NCI-H1694 (cell line): ENCODE measurements at regions not wholly inside any gene's neighbourhood (a gene's known extent, or its start where the extent isn't known, plus 50 kb on each side); places are given as distances from the start of the nearest gene placed in this dataset.
"Not testable (repeated sequence)": the region's sequence is repeated elsewhere in the genome, so short reads cannot be mapped to it uniquely, and the experiment has no call there.

ENCODE experiments used
- DNase-seq: peaks from one replicate; lab custom pipeline; 2025; lab: John Stamatoyannopoulos, UW

DNA sequence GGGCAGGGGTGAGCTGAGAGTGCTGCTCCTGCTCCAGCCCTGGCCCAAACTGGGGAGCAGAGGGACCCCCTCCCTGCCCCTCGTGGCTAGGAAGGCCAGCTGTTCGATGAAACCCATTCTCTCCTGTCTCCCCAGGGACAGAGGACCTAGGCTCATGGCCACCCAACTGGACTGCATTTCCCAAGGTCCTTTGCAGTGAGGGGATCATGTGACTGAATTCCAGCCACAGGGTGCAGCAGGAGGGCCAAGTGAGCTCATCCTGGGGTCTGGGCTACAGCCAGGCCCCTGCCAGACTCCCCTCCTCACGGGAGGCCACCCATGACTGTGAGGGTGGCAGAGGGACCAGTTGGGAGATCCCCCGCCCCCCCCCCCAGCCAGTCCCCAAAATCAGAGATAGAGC lies 777.6 kb downstream of the TBC1D22A start:
- no peak for DNase-seq

DNA sequence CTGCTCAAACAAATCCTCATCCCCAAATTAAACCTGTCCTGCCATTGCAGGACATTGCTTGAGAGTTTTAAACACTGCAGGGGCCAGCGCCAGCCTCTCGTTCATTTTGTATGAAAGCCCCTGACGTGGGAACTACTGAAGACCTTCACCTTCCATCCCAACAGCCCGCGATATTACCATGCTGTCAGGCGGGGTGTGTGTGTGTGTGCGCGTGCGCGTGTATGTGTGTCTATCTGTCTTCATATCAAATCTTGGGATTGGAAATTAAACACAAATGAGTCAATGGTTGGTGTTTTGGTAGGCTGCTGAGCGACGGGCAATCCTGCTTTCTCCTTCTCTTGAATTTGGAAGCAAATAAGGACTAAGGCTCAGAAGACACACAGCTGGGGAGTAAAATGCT lies 776.9 kb downstream of the TBC1D22A start:
- DNase-seq, result no peak

DNA sequence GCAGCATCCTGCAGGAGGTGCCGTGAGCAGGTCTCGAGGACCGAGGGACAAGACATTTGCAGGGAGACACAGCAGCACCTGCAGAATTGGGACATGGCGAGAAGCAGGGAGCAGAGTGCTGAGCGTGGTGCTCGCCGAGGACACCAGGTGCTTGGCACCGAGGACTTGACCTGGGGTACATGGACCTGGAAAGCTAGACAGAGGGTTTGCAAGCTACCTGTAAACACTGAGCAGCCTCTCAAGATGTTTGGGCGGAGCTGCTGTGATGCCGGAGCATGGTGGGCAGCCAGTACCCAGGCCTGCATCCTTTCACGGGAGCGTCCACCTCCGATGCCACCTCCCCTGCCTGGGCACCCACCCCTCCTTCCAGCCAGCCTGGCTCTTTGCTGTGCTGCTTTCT lies 773.2 kb downstream of the TBC1D22A start:
- DNase-seq, result no peak

DNA sequence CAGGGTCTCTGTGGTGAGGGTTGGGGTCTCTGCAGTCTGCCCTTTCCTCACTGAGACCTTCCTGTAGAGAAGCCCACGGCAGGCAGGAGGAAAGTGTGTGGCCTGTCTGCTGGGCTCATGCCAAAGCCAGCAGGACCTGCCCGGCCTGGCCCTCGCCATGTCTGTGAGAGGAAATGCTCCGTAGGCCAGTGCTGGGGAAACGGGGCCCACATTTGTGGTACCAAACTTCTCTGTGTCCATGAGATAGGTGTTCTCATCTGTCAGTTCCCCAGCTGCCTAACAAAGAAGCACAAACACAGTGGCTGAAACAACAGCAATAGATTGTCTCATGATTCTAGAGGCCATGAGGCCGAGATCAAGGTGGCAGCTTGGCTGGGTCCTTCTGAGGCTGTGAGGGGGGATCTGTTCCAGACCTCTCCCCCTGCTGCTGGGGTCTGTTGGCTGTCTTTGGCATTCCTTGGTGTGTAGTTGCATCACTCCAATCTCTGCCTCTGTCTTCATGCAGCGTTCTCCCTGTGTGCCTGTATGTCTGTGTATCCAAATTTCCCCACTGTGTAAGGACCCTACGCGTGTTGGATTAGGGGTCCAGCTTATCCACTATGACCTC lies 772.5 kb downstream of the TBC1D22A start:
- no peak for DNase-seq

DNA sequence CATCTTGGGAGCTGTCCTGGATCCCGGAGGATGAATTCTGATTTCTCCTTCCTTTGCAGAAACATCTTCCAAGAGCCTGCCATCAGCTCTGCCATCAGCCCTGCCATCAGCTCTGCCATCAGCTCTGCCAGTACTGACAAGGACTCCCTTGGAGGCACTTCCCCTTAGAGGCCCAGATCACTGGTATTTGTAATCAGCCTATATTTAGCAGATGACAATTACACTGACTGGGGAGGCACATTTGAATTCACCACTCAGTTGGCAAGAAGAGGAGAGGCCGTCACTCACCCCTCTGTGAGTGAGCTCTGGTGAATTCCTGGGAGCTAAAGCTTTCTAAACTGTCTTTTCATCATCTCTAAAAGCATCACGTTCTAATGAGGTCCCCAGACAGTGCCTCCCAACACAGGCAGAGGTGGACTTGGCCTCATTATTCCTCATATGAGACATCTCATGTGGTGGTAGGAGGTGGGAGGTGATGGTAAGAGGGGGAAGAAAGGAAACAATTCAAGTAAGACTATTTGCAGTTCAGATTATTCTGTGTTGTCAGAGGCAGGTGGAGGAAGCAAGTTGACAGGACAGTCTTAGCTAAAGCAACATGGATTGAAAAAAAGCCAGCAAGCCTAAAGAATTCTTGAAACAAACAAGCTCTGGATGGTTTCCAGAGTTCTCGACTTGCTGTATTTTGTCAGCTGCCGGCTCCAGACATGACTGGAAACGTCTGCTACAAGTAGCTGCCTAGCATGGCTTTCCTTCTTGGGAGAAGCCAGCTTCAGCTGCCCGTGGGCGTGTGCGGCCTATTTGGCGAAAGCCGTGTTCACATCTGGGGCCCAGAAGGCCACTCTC lies 771.7 kb downstream of the TBC1D22A start:
- DNase-seq, result no peak

- DNase-seq, result no peak
Measured at GRCh38 chr22:47517062-47517461, 754.6 kb downstream of the TBC1D22A start.

DNA sequence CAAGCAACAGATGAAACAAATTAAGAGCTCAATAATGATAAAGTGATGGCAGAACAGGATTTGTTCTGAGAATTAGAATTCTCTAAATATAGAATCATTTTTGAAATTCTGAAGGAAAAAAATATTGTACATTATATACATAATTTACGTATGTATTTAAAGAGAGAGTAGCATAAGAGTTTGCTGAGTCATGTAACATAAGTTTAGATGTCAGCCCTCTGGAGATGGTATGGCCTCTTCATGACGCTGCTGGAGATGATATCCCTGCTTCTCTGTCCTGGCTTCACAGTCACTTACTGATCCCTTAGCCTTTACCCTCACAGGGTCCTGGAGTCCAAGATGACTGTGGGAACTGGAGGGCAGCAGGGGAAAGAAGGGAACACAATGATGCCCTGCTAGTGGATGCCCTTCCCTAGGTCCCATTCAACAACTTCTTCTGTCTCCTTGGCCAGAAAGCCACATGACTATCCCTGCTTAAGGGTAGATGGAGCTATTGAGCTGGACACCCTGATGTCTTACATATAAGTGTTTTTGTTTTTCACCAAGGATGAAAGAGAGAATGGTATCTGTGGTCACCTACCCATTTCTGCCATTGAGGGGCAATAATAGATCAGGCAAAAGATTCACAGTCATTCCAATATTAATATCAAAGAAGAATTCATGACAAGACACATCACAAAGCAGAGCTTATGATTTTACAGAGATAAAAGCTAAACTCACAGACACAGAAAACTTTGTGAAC lies 753.1 kb downstream of the TBC1D22A start:
- no peak for DNase-seq

DNA sequence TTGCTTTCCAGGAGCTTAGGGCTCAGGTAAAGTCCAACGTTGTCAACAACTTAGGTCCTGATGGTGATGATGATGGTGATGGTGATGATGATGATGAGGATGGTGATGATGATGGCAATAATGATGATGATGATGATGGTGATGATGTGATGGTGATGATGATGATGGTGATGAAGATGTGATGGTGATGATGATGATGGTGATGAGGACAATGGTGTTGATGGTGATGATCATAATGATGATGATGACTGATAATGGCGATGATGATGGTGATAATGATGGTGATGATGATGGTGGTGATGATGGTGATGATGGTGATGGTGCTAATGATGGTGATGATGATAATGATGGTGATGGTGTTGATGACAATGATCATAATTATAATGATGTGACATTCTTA lies 750.2 kb downstream of the TBC1D22A start:
- DNase-seq, result no peak

DNA sequence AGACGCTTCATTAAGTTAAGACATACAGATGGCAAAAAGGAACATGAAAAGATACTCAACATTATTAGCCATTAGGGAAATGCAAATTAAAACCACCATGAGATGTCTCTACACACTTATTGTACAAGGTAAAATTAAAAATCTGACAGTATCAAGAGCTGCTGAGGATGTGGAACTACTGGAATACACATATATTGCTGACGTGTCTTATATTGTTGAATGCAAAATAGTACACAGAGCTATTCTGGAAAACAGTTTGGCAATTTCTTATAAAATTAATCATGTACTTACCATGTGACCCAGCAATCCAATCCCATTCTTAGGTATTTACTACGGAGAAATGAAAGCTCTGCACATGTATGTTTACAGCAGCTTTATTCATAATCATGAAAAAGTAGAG lies 742.5 kb downstream of the TBC1D22A start:
- no peak for DNase-seq

GRCh38 chr22:47498969-47499495 lies 736.6 kb downstream of the TBC1D22A start:
- no peak for DNase-seq

GRCh38 chr22:47497666-47498065 lies 735.2 kb downstream of the TBC1D22A start:
- no peak for DNase-seq

GRCh38 chr22:47495110-47495509 lies 732.7 kb downstream of the TBC1D22A start:
- DNase-seq, result no peak

- DNase-seq, result not testable (repeated sequence)
Measured at GRCh38 chr22:47488131-47488530, 725.7 kb downstream of the TBC1D22A start.

GRCh38 chr22:47486569-47487312 lies 724.3 kb downstream of the TBC1D22A start:
- DNase-seq, result no peak

DNA sequence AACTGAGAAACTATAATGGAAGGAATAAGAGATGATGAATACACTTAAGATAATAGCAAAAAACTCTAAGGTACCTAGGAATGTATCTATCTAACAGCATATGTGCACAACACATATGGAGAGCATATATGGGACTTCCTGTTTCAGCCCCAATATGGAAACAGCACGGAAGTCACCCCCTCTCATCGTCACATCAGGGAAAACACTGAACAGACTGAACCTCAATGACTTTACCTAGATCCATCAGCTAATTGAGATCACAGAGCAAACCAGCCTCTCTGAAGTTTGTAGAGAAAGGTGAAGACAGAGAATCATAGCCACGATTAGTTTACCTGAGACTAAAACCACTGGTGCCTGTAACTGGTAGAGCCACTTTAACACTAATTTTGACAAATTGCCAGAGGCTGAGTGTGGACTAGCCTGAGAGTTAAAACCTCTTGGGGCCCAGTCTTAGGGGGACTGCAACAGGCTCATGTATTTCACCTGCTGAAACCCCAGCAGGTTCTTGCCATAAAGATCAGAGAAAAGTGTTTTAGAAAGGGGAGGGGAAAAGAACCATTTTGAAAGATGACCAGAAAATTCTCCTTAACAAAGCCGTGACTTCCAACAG lies 722.6 kb downstream of the TBC1D22A start:
- no peak for DNase-seq

DNA sequence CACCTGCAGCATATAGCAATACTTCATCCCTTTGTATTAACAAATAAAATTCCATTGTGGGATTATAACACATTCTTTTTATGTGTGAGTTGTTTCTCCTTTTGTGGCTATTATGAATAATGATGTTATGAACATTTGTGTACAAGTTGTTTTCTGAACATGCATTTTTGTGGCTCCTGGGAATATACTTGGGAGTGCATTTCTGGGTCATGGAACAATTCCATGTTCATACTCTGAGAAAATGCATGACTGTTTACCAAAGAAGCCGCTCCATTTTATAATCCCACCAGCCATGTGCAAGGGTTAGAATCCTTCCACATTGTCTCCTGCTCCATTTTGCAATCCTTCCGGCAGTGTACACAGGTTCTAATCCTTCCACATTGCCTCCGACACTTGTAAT lies 713.8 kb downstream of the TBC1D22A start:
- DNase-seq, result no peak

GRCh38 chr22:47474895-47475294 lies 712.4 kb downstream of the TBC1D22A start:
- DNase-seq, result no peak

DNA sequence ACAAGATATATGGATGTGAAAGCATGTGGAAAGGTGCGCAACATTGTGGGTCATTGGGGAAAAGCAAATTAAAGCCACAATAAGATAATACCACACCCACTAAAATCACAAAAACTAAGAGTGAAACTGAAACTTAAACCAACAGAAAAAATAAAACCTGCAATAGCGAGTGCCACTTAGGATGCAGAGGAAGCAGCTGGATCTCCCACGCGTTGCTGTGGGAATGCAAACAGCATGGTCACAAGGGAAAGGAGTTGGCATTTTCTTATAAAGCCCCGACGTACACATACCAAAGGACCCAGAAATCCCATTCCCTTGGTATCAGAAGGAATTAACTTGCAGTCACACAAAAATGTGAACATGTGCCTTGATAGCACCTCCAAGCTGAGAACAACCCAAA lies 712.0 kb downstream of the TBC1D22A start:
- DNase-seq, result no peak

- no peak for DNase-seq
Measured at GRCh38 chr22:47472636-47473035, 710.2 kb downstream of the TBC1D22A start.

- no peak for DNase-seq
Measured at GRCh38 chr22:47471406-47471805, 709.0 kb downstream of the TBC1D22A start.

GRCh38 chr22:47465809-47466208 lies 703.4 kb downstream of the TBC1D22A start:
- DNase-seq, result no peak

DNA sequence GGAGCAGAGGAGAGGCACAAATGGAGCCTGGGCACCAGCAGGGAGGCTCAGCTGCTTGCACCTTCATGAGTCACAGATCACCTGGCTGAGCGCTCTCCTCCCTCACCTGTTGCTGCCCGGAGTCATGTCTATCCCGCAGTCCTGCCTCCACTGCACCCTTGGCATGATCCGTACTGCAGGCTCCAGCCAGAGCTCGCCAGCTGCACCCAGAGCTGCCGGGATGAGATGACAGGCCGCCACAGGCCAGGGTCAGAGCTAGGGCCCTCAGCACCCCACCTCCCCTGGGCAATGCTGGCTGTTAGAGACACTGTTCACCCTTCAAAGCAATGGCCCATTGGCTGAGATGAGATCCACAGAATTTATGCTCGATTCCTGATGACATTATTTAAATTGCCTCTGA lies 702.8 kb downstream of the TBC1D22A start:
- no peak for DNase-seq
